K562 (cell line): ENCODE measurements at regions not wholly inside any gene's neighbourhood (a gene's known extent, or its start where the extent isn't known, plus 50 kb on each side); places are given as distances from the start of the nearest gene placed in this dataset.

Experiments
- ATAC-seq: fragments of 200-7000 bp; cut with Tn5 transposase; 3 replicates; pipeline ENCODE4 v1.9.1; 2020; ENCODE audit warnings: moderate library complexity
- BruUV-seq: library from RNA; stranded (reverse); fragments of 400-500 nt; replicated peaks from 2 replicates; lab custom pipeline; 2021; lab: Mats Ljungman, UMichigan
- CTCF ChIA-PET: fragments of 300-600 bp; formaldehyde crosslinking; extraction: SDS; loops from one replicate; lab custom pipeline; 2021; ENCODE audit warnings: low intra/inter-chr PET ratio; lab: Yijun Ruan, JAX
- POLR2A ChIA-PET: fragments of 300-600, 350-650 bp; sonication (Branson Sonifier 250); formaldehyde crosslinking; extraction: SDS; loops from one replicate; lab custom pipeline; 2021; ENCODE audit warnings: antibody characterized with exemption, inconsistent platforms; lab: Yijun Ruan, JAX
- DNase-seq, 4 experiments: peaks; one replicate each; pipeline versions ENCODE4 v3.0.0 to v3.0.0-alpha.2; 2011 to 2018; ENCODE audit warnings: low spot score in 3 of 4, mixed read lengths in 3 of 4; ENCODE audit errors: extremely low read depth in 1 of 4
- FAIRE-seq: peaks from 2 replicates; lab custom pipeline; 2011; peaks lifted over from hg19 to GRCh38; lab: Jason Lieb, UNC
- H2AFZ ChIP-seq: 2 replicates; pipeline ENCODE4 v1.6.0; 2011; ENCODE audit warnings: low read depth, low read length, control low read depth, inconsistent platforms
- H3K27ac ChIP-seq: fragments of 200-600 bp; 3 replicates; pipeline ENCODE4 v1.8.0; 2011; ENCODE audit warnings: low read depth, mild to moderate bottlenecking, control low read depth, inconsistent platforms, low read length, moderate library complexity, mixed read lengths; ENCODE audit errors: extremely low read depth
- H3K27me3 ChIP-seq, 2 experiments: fragments of 300-600 bp in 1 of 2; 2 replicates in 1 of 2; 3 replicates in 1 of 2; pipeline versions ENCODE4 v1.6.0 to v1.8.0; 2011; ENCODE audit warnings: inconsistent platforms in 2 of 2, low read length in 2 of 2, mild to moderate bottlenecking in 1 of 2, mixed read lengths in 1 of 2, moderate library complexity in 1 of 2; ENCODE audit not compliant: control insufficient read depth in 2 of 2, insufficient read depth in 2 of 2
- H3K36me3 ChIP-seq: fragments of 300-600 bp; 3 replicates; pipeline ENCODE4 v1.8.0; 2011; ENCODE audit warnings: mild to moderate bottlenecking, low read length, inconsistent platforms; ENCODE audit not compliant: control insufficient read depth, insufficient read depth
- H3K4me1 ChIP-seq, 2 experiments: fragments of 200-600 bp in 1 of 2; replicated peaks in 1 of 2; 2 replicates in 1 of 2; 3 replicates in 1 of 2; pipeline versions ENCODE4 v1.5.1 to v1.8.0; 2011; ENCODE audit warnings: inconsistent platforms in 2 of 2, low read length in 2 of 2, mild to moderate bottlenecking in 1 of 2, mixed read lengths in 1 of 2, moderate library complexity in 1 of 2; ENCODE audit not compliant: control insufficient read depth in 2 of 2, insufficient read depth in 2 of 2
- H3K4me2 ChIP-seq: 2 replicates; pipeline ENCODE4 v1.6.1; 2011; ENCODE audit warnings: low read length, control low read depth, inconsistent platforms, mixed read lengths; ENCODE audit not compliant: insufficient read depth
- H3K4me3 ChIP-seq: fragments of 200-600 bp; sonication (generic), shearing (Covaris generic); 2 replicates; pipeline ENCODE4 v1.5.1; 2016; ENCODE audit warnings: control low read depth, inconsistent platforms
- H3K79me2 ChIP-seq: fragments of 200-600 bp; 3 replicates; pipeline ENCODE4 v1.8.0; 2011; ENCODE audit warnings: low read length, inconsistent platforms; ENCODE audit not compliant: control insufficient read depth, insufficient read depth
- H3K9ac ChIP-seq, 2 experiments: 2 replicates each; pipeline versions ENCODE4 v1.6.0 to v1.6.1; 2011; ENCODE audit warnings: low read depth in 2 of 2, low read length in 2 of 2, control low read depth in 1 of 2, inconsistent platforms in 1 of 2, mild to moderate bottlenecking in 1 of 2, mixed read lengths in 1 of 2; ENCODE audit not compliant: insufficient read depth in 1 of 2
- H3K9me1 ChIP-seq: one replicate; pipeline ENCODE4 v1.6.0; 2011; ENCODE audit warnings: inconsistent platforms, mild to moderate bottlenecking, low read length, moderate library complexity; ENCODE audit not compliant: control insufficient read depth, insufficient read depth
- H3K9me3 ChIP-seq: replicated peaks from 2 replicates; pipeline ENCODE4 v1.5.1; 2011; ENCODE audit warnings: low read depth, low read length, inconsistent platforms; ENCODE audit not compliant: control insufficient read depth, insufficient read depth
- H4K20me1 ChIP-seq: replicated peaks from 2 replicates; pipeline ENCODE4 v1.6.1; 2011; ENCODE audit warnings: low read length, inconsistent platforms, mixed read lengths; ENCODE audit not compliant: control insufficient read depth, insufficient read depth
- ETV6 ChIP-seq, 3 experiments: fragments of 150-350 bp in 1 of 3; sonication (generic) in 1 of 3; formaldehyde crosslinking in 1 of 3; IDR thresholded peaks; 2 replicates each; pipeline versions ENCODE4 v1.6.1 to v1.8.0; 2014 to 2022; ENCODE audit warnings: borderline replicate concordance in 2 of 3, low read depth in 2 of 3, antibody characterized with exemption in 1 of 3, low read length in 1 of 3, mild to moderate bottlenecking in 1 of 3, missing genetic modification reagents in 1 of 3
- EWSR1 ChIP-seq: fragments of 450-650 bp; IDR thresholded peaks from 2 replicates; pipeline ENCODE4 v1.6.1; 2018; ENCODE audit warnings: borderline replicate concordance, mild to moderate bottlenecking, low read depth, moderate library complexity; ENCODE audit not compliant: partially characterized antibody
- FOXJ3 ChIP-seq: sonication (generic); formaldehyde crosslinking; IDR thresholded peaks from 2 replicates; pipeline ENCODE4 v1.4.0; 2020; ENCODE audit warnings: mild to moderate bottlenecking, missing genetic modification reagents
- FOXO4 ChIP-seq: fragments of 450-650 bp; formaldehyde crosslinking; IDR thresholded peaks from 2 replicates; pipeline ENCODE4 v1.4.0; 2020; ENCODE audit warnings: mild to moderate bottlenecking, moderate library complexity
- HBP1 ChIP-seq: fragments of 450-650 bp; formaldehyde crosslinking; IDR thresholded peaks from 2 replicates; pipeline ENCODE4 v1.4.0; 2022; ENCODE audit warnings: missing genetic modification characterization
- KAT8 ChIP-seq: fragments of 450-650 bp; IDR thresholded peaks from 2 replicates; pipeline ENCODE4 v1.6.1; 2016; ENCODE audit warnings: low read depth, mild to moderate bottlenecking
- KDM1A ChIP-seq, 2 experiments: fragments of 450-650 bp; IDR thresholded peaks; 2 replicates each; pipeline ENCODE4 v1.6.1; 2016; ENCODE audit warnings: mild to moderate bottlenecking in 2 of 2
- KLF13 ChIP-seq: fragments of 450-650 bp; IDR thresholded peaks from 2 replicates; pipeline ENCODE4 v1.6.1; 2016; ENCODE audit warnings: missing genetic modification characterization, low read depth, mild to moderate bottlenecking, missing compliant biosample characterization, moderate library complexity, borderline replicate concordance
- MAFK ChIP-seq: IDR thresholded peaks from 2 replicates; pipeline ENCODE4 v1.6.1; 2011; ENCODE audit warnings: low read length, improper control_type of control experiment
- PHB ChIP-seq: fragments of 250-450 bp; sonication (Bioruptor Pico); IDR thresholded peaks from 2 replicates; pipeline ENCODE4 v1.5.0; 2021
- POU5F1 ChIP-seq: fragments of 150-350 bp; IDR thresholded peaks from 2 replicates; pipeline ENCODE4 v1.6.1; 2014; ENCODE audit warnings: borderline replicate concordance, low read length, low read depth, mild to moderate bottlenecking; ENCODE audit not compliant: partially characterized antibody
- SPI1 ChIP-seq: IDR thresholded peaks from 2 replicates; pipeline ENCODE4 v1.6.1; 2011; ENCODE audit warnings: low read depth, low read length, control low read depth, borderline replicate concordance
- U2AF1 ChIP-seq: fragments of 200-400 bp; formaldehyde crosslinking; optimal IDR thresholded peaks from 2 replicates; pipeline ENCODE3; 2017; ENCODE audit warnings: mild to moderate bottlenecking, low read depth, low read length, moderate library complexity
- ZNF146 ChIP-seq: IDR thresholded peaks from one replicate; pipeline ENCODE4 v1.6.1; 2018; ENCODE audit warnings: missing compliant biosample characterization; ENCODE audit not compliant: unreplicated experiment
- ZNF175 ChIP-seq: fragments of 200-800 bp; sonication (Bioruptor generic); IDR thresholded peaks from 2 replicates; pipeline ENCODE4 v1.6.1; 2016; ENCODE audit warnings: low read depth, mild to moderate bottlenecking, missing genetic modification characterization, missing compliant biosample characterization
- ZNF511 ChIP-seq: sonication (generic); formaldehyde crosslinking; IDR thresholded peaks from 2 replicates; pipeline ENCODE4 v1.8.0; 2022; ENCODE audit warnings: mild to moderate bottlenecking, missing genetic modification reagents
- ZNF584 ChIP-seq: fragments of 200-800 bp; sonication (Bioruptor generic); IDR thresholded peaks from 2 replicates; pipeline ENCODE4 v1.6.1; 2016; ENCODE audit warnings: low read depth, mild to moderate bottlenecking, missing genetic modification characterization, missing compliant biosample characterization
- WGBS: fragments of 100-300 bp; shearing (Covaris generic); methylation state at CpG from one replicate; pipeline ENCODE4 v1.1.6; 2016; ENCODE audit warnings: low coverage, mixed read lengths; ENCODE audit not compliant: insufficient coverage; ENCODE audit errors: missing lambda C conversion rate; 5-methylcytosine and 5-hydroxymethylcytosine counted together
- in situ Hi-C: fragments of 300-500 bp; cut with MboI; formaldehyde crosslinking; loops from 4 replicates; pipeline ENCODE4 v1.15.0; 2018; ENCODE audit warnings: inconsistent platforms, mixed read lengths
- intact Hi-C: fragments of 100-400 bp; cut with micrococcal nuclease; formaldehyde crosslinking; loops from 2 replicates; pipeline ENCODE4 v1.14.2; 2022

- 10% methylated on average over 3 of the region's 3 CpGs for WGBS
- Histone ChIP-seq H4K20me1 (no peaks in the 10 kb centered on the region), H2AFZ (no peak overlapping the region), H3K9ac (no peak overlapping the region), H3K9me1 (no peaks in the 10 kb centered on the region), H3K79me2 (no peaks in the 10 kb centered on the region), H3K27ac (no peak overlapping the region), H3K9me3 (no peaks in the 10 kb centered on the region), H3K27me3 (no peaks in the 10 kb centered on the region), H3K36me3 (no peaks in the 10 kb centered on the region), H3K4me3 (no peak overlapping the region), H3K4me2 (no peak overlapping the region), H3K4me1 (no peaks in the 10 kb centered on the region)
- ATAC-seq (no peak), FAIRE-seq (no peak), DNase-seq (no peak)
- BruUV-seq = no TSS peak
- TF ChIP-seq ZNF584 = no peak
- TF ChIP-seq ZNF175 (CRISPR knock-in tag) = no peak
- no peak for TF ChIP-seq ZNF146 (CRISPR knock-in tag)
- no peak for TF ChIP-seq FOXJ3 (CRISPR knock-in tag)
- TF ChIP-seq POU5F1 = no peak
- no peak for TF ChIP-seq ZNF511 (CRISPR knock-in tag)
- TF ChIP-seq KLF13 (tag) = no peak
- no peak for TF ChIP-seq PHB
- TF ChIP-seq KAT8 = no peak
- no peak for TF ChIP-seq KDM1A (IDR thresholded peaks at IDR 0.05)
- no peak for TF ChIP-seq MAFK
- no peak for TF ChIP-seq SPI1
- TF ChIP-seq FOXO4 (CRISPR knock-in tag) = no peak
- TF ChIP-seq HBP1 = no peak
- TF ChIP-seq U2AF1 = no peak
- TF ChIP-seq ETV6 (IDR thresholded peaks at IDR 0.05; ENCODE audit: borderline replicate concordance in 1 of 2, low read depth in 2 of 2, low read length in 1 of 2) = no peak
- no peak for TF ChIP-seq ETV6 (CRISPR knock-in tag; IDR thresholded peaks at IDR 0.05; ENCODE audit: borderline replicate concordance)
- TF ChIP-seq EWSR1 = no peak
- CTCF ChIA-PET = no interaction called here
- in situ Hi-C loops (no loop called here), intact Hi-C loops (no loop called here)
- POLR2A ChIA-PET = no interaction called here
Observed at GRCh38 chr1:222286011-222286410, 261.9 kb downstream of the HHIPL2 start.
